T-helper 2 cell treated with Interferon-gamma antibody and Interleukin-4, amounts not matched to agents 5 μg/mL and 100 μg/mL, for 36 hours (primary cell): ENCODE measurements at regions not wholly inside any gene's neighbourhood (a gene's known extent, or its start where the extent isn't known, plus 50 kb on each side); places are given as distances from the start of the nearest gene placed in this dataset.

Experiments
- DNase-seq: peaks from one replicate; pipeline ENCODE4 v3.0.0; 2021; ENCODE audit warnings: low spot score
- H3K27ac Mint-ChIP-seq: one replicate; pipeline ENCODE4 v1.8.0; 2021; ENCODE audit warnings: mild to moderate bottlenecking, mixed read lengths
- H3K27me3 Mint-ChIP-seq: one replicate; pipeline ENCODE4 v1.8.0; 2021; ENCODE audit warnings: low read depth, mixed read lengths
- H3K36me3 Mint-ChIP-seq: one replicate; pipeline ENCODE4 v1.8.0; 2021; ENCODE audit warnings: low read depth, mixed read lengths
- H3K4me1 Mint-ChIP-seq: one replicate; pipeline ENCODE4 v1.8.0; 2021; ENCODE audit warnings: low read depth, mixed read lengths
- H3K4me3 Mint-ChIP-seq: one replicate; pipeline ENCODE4 v1.8.0; 2022; ENCODE audit warnings: mild to moderate bottlenecking, moderate library complexity, mixed read lengths
- H3K9me3 Mint-ChIP-seq: one replicate; pipeline ENCODE4 v1.8.0; 2021; ENCODE audit warnings: mixed read lengths

GRCh38 chr13:86201477-86201876 is 402.3 kb upstream of the SLITRK6 start:
- Mint-ChIP-seq H3K27me3 (no peaks in the 10 kb centered on the region), H3K4me3 (no peak overlapping the region), H3K9me3 (no peaks in the 10 kb centered on the region), H3K36me3 (no peaks in the 10 kb centered on the region), H3K27ac (no peak overlapping the region), H3K4me1 (no peaks in the 10 kb centered on the region)
- DNase-seq, result no peak

GRCh38 chr13:86193281-86193680 is 394.1 kb upstream of the SLITRK6 start:
- no peaks in the 10 kb centered on the region for H3K4me1 Mint-ChIP-seq
- no peak for DNase-seq
- H3K9me3 Mint-ChIP-seq, result peaks cover 23% of the 10 kb centered on the region
- H3K4me3 Mint-ChIP-seq, result no peak overlapping the region
- H3K36me3 Mint-ChIP-seq, result no peaks in the 10 kb centered on the region
- no peaks in the 10 kb centered on the region for H3K27me3 Mint-ChIP-seq
- H3K27ac Mint-ChIP-seq, result no peak overlapping the region

GRCh38 chr13:86188170-86188569 is 389.0 kb upstream of the SLITRK6 start:
- H3K36me3 Mint-ChIP-seq, result no peaks in the 10 kb centered on the region
- H3K4me3 Mint-ChIP-seq, result no peak overlapping the region
- no peak for DNase-seq
- peaks cover 37% of the 10 kb centered on the region for H3K9me3 Mint-ChIP-seq
- no peak overlapping the region for H3K27ac Mint-ChIP-seq
- H3K27me3 Mint-ChIP-seq, result no peaks in the 10 kb centered on the region
- H3K4me1 Mint-ChIP-seq, result no peaks in the 10 kb centered on the region

- no peak for DNase-seq
- H3K27me3 Mint-ChIP-seq, result no peaks in the 10 kb centered on the region
- no peaks in the 10 kb centered on the region for H3K4me1 Mint-ChIP-seq
- no peaks in the 10 kb centered on the region for H3K36me3 Mint-ChIP-seq
- no peak overlapping the region for H3K27ac Mint-ChIP-seq
- peaks cover 42% of the 10 kb centered on the region for H3K9me3 Mint-ChIP-seq
- H3K4me3 Mint-ChIP-seq, result no peak overlapping the region
Observed at GRCh38 chr13:86185636-86186035, 386.4 kb upstream of the SLITRK6 start.

GRCh38 chr13:86185107-86185506 is 385.9 kb upstream of the SLITRK6 start:
- no peaks in the 10 kb centered on the region for H3K36me3 Mint-ChIP-seq
- no peak overlapping the region for H3K4me3 Mint-ChIP-seq
- H3K27ac Mint-ChIP-seq, result no peak overlapping the region
- no peak for DNase-seq
- no peaks in the 10 kb centered on the region for H3K4me1 Mint-ChIP-seq
- H3K27me3 Mint-ChIP-seq, result no peaks in the 10 kb centered on the region
- peaks cover 36% of the 10 kb centered on the region for H3K9me3 Mint-ChIP-seq

GRCh38 chr13:86174622-86175021 is 375.4 kb upstream of the SLITRK6 start:
- no peak for DNase-seq
- Mint-ChIP-seq H3K9me3 (peaks cover 25% of the 10 kb centered on the region), H3K4me3 (no peak overlapping the region), H3K4me1 (no peaks in the 10 kb centered on the region), H3K36me3 (no peaks in the 10 kb centered on the region), H3K27me3 (no peaks in the 10 kb centered on the region), H3K27ac (no peak overlapping the region)

GRCh38 chr13:86172961-86173360 is 373.7 kb upstream of the SLITRK6 start:
- Mint-ChIP-seq H3K36me3 (no peaks in the 10 kb centered on the region), H3K9me3 (peaks cover 25% of the 10 kb centered on the region), H3K27me3 (no peaks in the 10 kb centered on the region), H3K4me1 (no peaks in the 10 kb centered on the region), H3K27ac (no peak overlapping the region), H3K4me3 (no peak overlapping the region)
- no peak for DNase-seq

GRCh38 chr13:86161257-86161656 is 362.0 kb upstream of the SLITRK6 start:
- no peak for DNase-seq
- no peaks in the 10 kb centered on the region for H3K27me3 Mint-ChIP-seq
- H3K4me3 Mint-ChIP-seq, result no peak overlapping the region
- no peaks in the 10 kb centered on the region for H3K4me1 Mint-ChIP-seq
- peaks cover 9% of the 10 kb centered on the region for H3K9me3 Mint-ChIP-seq
- H3K36me3 Mint-ChIP-seq, result no peaks in the 10 kb centered on the region
- H3K27ac Mint-ChIP-seq, result no peak overlapping the region

GRCh38 chr13:86155756-86156155 is 356.5 kb upstream of the SLITRK6 start:
- no peak overlapping the region for H3K4me3 Mint-ChIP-seq
- H3K27ac Mint-ChIP-seq, result no peak overlapping the region
- peaks cover 4% of the 10 kb centered on the region for H3K9me3 Mint-ChIP-seq
- H3K36me3 Mint-ChIP-seq, result no peaks in the 10 kb centered on the region
- no peak for DNase-seq
- no peaks in the 10 kb centered on the region for H3K27me3 Mint-ChIP-seq
- no peaks in the 10 kb centered on the region for H3K4me1 Mint-ChIP-seq

- Mint-ChIP-seq H3K9me3 (peaks cover 18% of the 10 kb centered on the region), H3K4me1 (no peaks in the 10 kb centered on the region), H3K4me3 (no peak overlapping the region), H3K27ac (no peak overlapping the region), H3K27me3 (no peaks in the 10 kb centered on the region), H3K36me3 (no peaks in the 10 kb centered on the region)
- no peak for DNase-seq
Observed at GRCh38 chr13:86142080-86142479, 342.9 kb upstream of the SLITRK6 start.

GRCh38 chr13:86135856-86136255 is 336.6 kb upstream of the SLITRK6 start:
- Mint-ChIP-seq H3K4me3 (no peak overlapping the region), H3K27me3 (no peaks in the 10 kb centered on the region), H3K4me1 (no peaks in the 10 kb centered on the region), H3K27ac (no peak overlapping the region), H3K36me3 (no peaks in the 10 kb centered on the region), H3K9me3 (peaks cover 3% of the 10 kb centered on the region)
- DNase-seq, result no peak

- no peaks in the 10 kb centered on the region for H3K27me3 Mint-ChIP-seq
- no peak overlapping the region for H3K4me3 Mint-ChIP-seq
- DNase-seq, result no peak
- H3K4me1 Mint-ChIP-seq, result no peaks in the 10 kb centered on the region
- no peaks in the 10 kb centered on the region for H3K36me3 Mint-ChIP-seq
- no peak overlapping the region for H3K27ac Mint-ChIP-seq
- peaks cover 45% of the 10 kb centered on the region for H3K9me3 Mint-ChIP-seq
Observed at GRCh38 chr13:86121881-86122280, 322.7 kb upstream of the SLITRK6 start.

- H3K27me3 Mint-ChIP-seq, result no peaks in the 10 kb centered on the region
- H3K27ac Mint-ChIP-seq, result no peak overlapping the region
- peaks cover 63% of the 10 kb centered on the region for H3K9me3 Mint-ChIP-seq
- no peaks in the 10 kb centered on the region for H3K36me3 Mint-ChIP-seq
- no peaks in the 10 kb centered on the region for H3K4me1 Mint-ChIP-seq
- DNase-seq, result no peak
- H3K4me3 Mint-ChIP-seq, result no peak overlapping the region
Observed at GRCh38 chr13:86109107-86109506, 309.9 kb upstream of the SLITRK6 start.

GRCh38 chr13:86108334-86108733 is 309.1 kb upstream of the SLITRK6 start:
- H3K9me3 Mint-ChIP-seq, result peaks cover 69% of the 10 kb centered on the region
- H3K27ac Mint-ChIP-seq, result no peak overlapping the region
- H3K27me3 Mint-ChIP-seq, result no peaks in the 10 kb centered on the region
- no peak overlapping the region for H3K4me3 Mint-ChIP-seq
- no peaks in the 10 kb centered on the region for H3K36me3 Mint-ChIP-seq
- no peaks in the 10 kb centered on the region for H3K4me1 Mint-ChIP-seq
- no peak for DNase-seq

GRCh38 chr13:86098511-86098910 is 299.3 kb upstream of the SLITRK6 start:
- no peak for DNase-seq
- no peaks in the 10 kb centered on the region for H3K27me3 Mint-ChIP-seq
- H3K9me3 Mint-ChIP-seq, result peaks cover 16% of the 10 kb centered on the region
- H3K36me3 Mint-ChIP-seq, result no peaks in the 10 kb centered on the region
- H3K4me3 Mint-ChIP-seq, result no peak overlapping the region
- no peaks in the 10 kb centered on the region for H3K4me1 Mint-ChIP-seq
- H3K27ac Mint-ChIP-seq, result no peak overlapping the region
